Activated T-cell treated with anti-CD3 and anti-CD28 coated beads, Interleukin-2, amount 50 U/mL, for 1 hour (primary cell): ENCODE measurements at regions not wholly inside any gene's neighbourhood (a gene's known extent, or its start where the extent isn't known, plus 50 kb on each side); places are given as distances from the start of the nearest gene placed in this dataset.
"Not testable (repeated sequence)": the region's sequence is repeated elsewhere in the genome, so short reads cannot be mapped to it uniquely, and the experiment has no call there.

Experiments
- DNase-seq: peaks from one replicate; pipeline ENCODE4 v3.0.0-alpha.2; 2020

DNA sequence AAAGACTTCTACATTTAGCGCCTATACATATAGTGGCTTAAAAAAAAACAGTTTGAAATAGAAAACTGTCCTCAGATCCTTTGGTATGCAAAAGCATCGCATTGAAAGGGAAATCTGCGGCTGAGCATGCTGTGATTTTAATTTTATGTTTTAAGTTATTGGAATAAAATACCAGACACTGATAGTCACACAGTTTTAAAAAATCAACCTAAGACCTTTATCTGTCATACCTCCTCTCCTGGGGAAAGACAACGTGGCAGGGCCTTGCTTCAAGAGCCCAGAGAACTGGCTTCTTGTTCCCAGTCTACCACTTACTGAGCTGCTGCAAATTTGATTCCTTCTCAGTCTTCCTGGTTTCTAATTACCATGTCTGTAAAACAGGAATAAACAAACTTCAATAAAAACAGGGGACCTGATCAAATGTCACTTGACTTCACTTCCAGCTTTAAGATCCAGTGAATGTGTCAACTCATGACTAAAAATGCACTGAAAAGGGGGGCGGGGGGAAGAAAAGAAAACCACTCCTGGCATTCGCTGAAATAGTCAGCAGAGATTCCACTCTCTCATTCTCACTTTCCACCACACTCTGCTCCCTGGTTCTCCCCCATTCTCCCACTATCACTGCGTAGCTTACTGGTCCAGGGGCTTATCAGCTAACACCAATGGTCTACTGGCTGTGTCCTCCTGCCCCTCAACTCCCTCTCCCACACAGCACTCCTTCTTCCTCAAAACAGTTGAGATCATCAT is 494.7 kb upstream of the MARCKS start:
- no peak for DNase-seq

DNA sequence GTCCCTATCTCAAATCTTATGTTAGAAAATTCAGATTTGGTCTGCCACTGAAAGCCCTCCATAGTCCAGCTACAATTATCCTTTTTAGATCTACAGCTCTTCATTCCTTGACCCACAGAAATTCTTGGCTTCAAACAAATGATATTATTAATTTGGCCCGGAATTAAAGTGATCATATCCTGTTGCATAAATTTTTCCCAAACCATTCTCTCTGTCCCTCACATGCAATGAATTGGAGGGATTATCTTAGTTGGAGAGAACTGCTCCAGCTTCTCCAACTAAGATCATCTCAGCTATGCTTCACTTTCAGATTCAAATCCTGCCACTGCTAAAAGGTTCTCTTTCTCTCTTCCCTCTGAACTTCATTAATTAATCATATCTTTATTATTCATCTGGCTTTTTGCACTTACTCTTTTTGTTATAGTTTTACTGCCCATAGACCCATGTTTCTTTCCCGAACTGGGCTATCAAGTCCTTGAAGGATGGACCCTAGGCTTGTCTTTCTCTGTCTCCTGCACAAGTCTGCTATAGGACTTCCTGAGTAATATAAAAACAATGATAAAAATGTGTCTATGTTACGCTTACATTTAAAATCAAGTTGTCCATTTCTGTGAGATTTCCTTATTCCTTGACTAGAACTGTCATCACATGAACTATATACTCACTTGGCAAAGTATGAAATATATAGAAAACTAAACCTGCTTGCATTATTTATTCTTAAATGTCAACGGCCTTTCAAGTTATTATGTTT is 493.9 kb upstream of the MARCKS start:
- DNase-seq = no peak

DNA sequence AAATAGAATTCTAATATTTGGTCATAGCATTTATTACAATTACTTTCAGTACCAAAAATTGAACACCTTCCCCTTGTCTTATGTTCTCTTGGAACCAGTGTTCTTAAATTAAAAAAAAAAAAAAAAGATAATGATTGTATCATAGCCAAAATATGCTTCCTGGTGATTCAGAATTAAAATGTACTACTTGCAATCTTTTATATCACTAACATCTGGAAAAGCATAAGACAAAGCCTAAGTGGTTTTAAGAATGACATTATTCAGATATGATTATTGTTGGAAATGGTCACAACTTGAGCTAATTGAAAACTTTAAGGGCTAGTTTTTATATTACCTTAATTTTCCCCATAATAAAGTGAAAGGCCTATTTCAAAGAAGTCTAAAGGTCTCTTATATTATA is 493.3 kb upstream of the MARCKS start:
- no peak for DNase-seq

DNA sequence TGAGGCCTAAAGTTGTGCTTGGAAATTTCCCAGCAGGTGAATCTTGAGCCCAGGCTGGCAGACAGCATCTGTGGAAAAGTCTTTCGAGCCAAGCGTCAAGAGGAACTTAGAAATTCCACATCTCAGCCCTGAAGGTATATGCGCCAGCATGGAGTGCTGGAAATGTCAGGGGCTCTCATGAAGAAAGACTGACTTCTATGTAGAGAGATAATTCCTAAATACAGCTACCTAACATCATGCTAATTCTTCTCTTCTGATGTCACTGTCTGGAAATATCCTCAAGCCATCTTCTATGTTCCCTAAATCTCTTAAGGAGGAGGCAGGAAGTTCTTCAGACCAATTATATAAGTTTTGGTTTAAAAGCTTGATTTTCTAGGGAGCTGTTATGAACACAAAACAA is 492.4 kb upstream of the MARCKS start:
- DNase-seq = no peak

DNA sequence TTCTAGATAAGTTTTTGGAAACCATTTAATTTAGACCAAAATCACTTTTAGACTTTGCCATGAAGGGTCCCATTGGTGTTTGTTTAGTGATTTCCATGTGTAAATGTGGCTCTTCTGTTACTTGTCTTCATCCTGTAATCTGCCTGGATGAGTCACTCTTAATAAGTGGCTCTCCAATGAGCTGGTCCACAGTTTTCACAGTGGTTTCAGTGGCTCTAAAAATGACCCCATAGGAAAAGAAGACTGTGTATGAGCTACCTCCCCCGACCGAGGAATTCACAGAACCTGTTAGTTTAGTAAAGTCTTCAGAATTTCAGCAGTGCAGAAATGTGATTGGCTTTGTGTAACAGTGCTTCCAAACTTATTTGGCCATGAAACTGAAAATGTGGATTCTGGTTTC is 492.0 kb upstream of the MARCKS start:
- DNase-seq = no peak

- DNase-seq = no peak
Observed at GRCh38 chr6:113366505-113366904, 490.6 kb upstream of the MARCKS start.

- no peak for DNase-seq
Observed at GRCh38 chr6:113370508-113371502, 486.3 kb upstream of the MARCKS start.

- DNase-seq = not testable (repeated sequence)
Observed at GRCh38 chr6:113375466-113375865, 481.7 kb upstream of the MARCKS start.

GRCh38 chr6:113375950-113376846 is 480.9 kb upstream of the MARCKS start:
- no peak for DNase-seq

DNA sequence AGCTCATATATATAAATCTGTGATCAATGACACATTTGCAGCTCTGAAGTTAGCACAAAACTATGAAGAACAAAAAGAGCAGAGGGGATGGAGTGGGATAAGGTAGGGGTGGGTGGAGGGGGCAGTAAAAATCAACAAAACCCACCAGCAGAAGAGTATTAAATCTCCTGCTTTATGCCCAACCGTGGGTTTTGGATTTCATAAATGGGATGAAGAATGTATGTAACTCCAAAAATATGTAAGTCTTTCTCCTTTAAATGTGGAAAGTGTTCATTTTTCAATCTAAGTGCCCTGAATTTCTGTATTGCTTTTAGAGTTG is 480.3 kb upstream of the MARCKS start:
- no peak for DNase-seq

- no peak for DNase-seq
Observed at GRCh38 chr6:113377362-113377942, 479.7 kb upstream of the MARCKS start.

DNA sequence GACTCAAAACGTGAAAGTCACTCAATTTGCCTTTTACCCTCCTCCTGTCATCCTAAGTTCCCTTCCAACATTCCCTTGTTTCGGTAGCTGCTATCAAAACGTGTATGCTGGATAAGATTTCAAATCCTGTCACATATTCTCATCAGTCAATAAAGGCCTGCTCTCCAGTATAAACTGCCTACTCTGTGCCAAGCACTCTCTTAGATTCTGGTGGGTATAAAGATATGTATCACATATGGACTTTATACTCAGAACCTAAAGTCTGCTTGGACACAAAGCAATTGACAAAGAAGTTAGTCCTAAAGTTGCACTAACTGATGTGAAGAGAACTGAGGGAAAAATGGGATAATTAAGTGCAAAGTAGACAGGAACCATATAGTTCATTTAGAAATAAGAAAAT is 476.6 kb upstream of the MARCKS start:
- DNase-seq = no peak

- DNase-seq = no peak
Observed at GRCh38 chr6:113381232-113381631, 475.9 kb upstream of the MARCKS start.

- DNase-seq = no peak
Observed at GRCh38 chr6:113381959-113382358, 475.2 kb upstream of the MARCKS start.

- no peak for DNase-seq
Observed at GRCh38 chr6:113383701-113384100, 473.4 kb upstream of the MARCKS start.

- no peak for DNase-seq
Observed at GRCh38 chr6:113385020-113385431, 472.1 kb upstream of the MARCKS start.

GRCh38 chr6:113388996-113389395 is 468.1 kb upstream of the MARCKS start:
- DNase-seq = no peak

- no peak for DNase-seq
Observed at GRCh38 chr6:113392551-113393055, 464.5 kb upstream of the MARCKS start.

DNA sequence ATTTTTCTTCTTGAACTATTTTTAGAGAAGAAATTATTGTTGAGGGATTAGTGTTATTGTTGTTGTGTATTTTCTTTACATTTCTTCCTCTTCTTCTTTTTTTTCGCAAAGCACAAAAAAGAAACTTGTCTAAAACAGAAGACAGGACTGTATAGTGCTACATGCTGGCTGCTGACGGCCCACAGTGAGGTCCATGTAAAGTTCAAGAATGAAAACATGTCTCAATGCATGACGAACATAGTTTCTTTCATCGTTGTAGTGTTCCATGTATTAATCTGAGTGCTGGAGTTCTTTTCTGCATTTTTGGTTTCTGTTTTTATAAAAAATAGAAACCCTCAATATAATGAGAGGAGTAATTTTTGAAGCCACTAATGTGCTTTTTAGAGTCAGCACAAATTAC is 462.9 kb upstream of the MARCKS start:
- DNase-seq = no peak

- DNase-seq = no peak
Observed at GRCh38 chr6:113394729-113395128, 462.4 kb upstream of the MARCKS start.

DNA sequence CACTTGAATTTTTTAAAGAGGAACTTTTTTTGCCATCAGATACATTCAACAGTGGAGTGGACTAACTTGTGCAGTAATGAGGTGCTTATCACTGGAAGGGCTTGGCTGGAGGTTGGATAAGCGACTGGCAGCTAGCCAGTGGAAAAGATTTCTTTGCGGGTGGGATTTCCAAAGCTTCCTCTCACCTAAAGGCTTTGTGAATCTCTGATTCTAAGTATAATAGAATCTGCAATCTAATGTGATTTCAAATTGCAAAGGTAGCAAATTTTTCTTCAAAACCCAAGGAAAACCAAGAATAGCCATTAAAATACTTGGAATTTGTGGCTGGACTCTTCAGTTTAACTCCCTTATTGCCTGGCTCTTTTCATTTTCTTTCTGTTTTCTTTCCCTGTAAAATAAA is 460.4 kb upstream of the MARCKS start:
- DNase-seq = no peak

- no peak for DNase-seq
Observed at GRCh38 chr6:113397236-113397635, 459.9 kb upstream of the MARCKS start.
